DOHH2 (cell line): ENCODE measurements at regions not wholly inside any gene's neighbourhood (a gene's known extent, or its start where the extent isn't known, plus 50 kb on each side); places are given as distances from the start of the nearest gene placed in this dataset.

ENCODE experiments used
- CTCF ChIP-seq: fragments of 200-600 bp; sonication (generic); IDR thresholded peaks from one replicate; pipeline ENCODE4 v1.5.1; 2014; ENCODE audit warnings: antibody characterized with exemption, mild to moderate bottlenecking, low read depth, low read length; ENCODE audit not compliant: poor library complexity, severe bottlenecking
- EZH2phosphoT487 ChIP-seq: fragments of 200-600 bp; sonication (generic); IDR thresholded peaks from 2 replicates; pipeline ENCODE4 v1.6.1; 2017; ENCODE audit warnings: borderline replicate concordance, mild to moderate bottlenecking, antibody characterized with exemption, low read length, moderate library complexity, mixed read lengths

- no peak for TF ChIP-seq CTCF
- no peak for TF ChIP-seq EZH2phosphoT487
These were observed 271.7 kb downstream of the HGF start for GRCh38 chr7:81498176-81498575.
